HG03025 (cell line): ENCODE measurements at regions not wholly inside any gene's neighbourhood (a gene's known extent, or its start where the extent isn't known, plus 50 kb on each side); places are given as distances from the start of the nearest gene placed in this dataset.
"Not testable (repeated sequence)": the region's sequence is repeated elsewhere in the genome, so short reads cannot be mapped to it uniquely, and the experiment has no call there.

Source experiments
- ATAC-seq: cut with Tn5 transposase; IDR thresholded peaks from one replicate; pipeline ENCODE4 v1.9.1; 2021; ENCODE audit warnings: mild to moderate bottlenecking, moderate library complexity; ENCODE audit not compliant: unreplicated experiment, low FRiP score

DNA sequence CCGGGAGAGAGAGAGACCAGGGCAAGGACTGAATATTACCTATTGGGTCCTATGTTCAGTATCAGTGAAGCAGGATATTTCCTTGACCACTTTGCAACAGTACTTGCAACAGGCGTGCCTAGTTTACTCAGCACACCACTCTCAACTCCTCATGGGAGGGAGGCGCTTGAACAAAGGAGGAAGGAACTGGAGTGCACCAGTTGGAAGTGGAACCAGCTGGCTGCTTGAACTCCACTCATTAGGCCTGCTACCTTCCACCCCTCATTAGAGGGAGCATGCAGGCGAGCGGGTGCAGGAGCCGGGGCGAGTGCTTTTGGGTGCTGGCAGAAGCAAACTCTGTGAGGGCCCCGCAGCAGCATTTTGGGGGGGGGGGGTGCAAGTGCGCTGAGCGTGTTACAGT is 1369.6 kb upstream of the RAG2 start:
- no peak for ATAC-seq

DNA sequence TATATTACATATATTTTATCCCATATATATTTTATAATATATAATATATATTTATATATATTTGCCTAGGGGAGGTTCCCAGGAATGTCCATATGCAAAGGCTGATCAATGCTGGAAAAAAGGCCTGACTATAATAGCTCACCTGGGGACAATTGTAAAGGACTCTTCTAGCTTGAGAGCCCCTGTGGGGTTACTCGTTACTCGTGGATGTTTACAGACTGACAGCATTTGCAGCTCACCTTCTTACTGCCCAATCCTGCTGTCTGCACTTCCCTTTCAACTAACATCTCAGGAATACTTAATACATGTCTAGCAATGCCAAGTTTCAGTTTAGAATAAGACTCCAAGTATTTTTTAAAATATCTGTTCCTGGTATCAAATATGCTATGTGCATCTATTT is 1365.4 kb upstream of the RAG2 start:
- no peak for ATAC-seq

DNA sequence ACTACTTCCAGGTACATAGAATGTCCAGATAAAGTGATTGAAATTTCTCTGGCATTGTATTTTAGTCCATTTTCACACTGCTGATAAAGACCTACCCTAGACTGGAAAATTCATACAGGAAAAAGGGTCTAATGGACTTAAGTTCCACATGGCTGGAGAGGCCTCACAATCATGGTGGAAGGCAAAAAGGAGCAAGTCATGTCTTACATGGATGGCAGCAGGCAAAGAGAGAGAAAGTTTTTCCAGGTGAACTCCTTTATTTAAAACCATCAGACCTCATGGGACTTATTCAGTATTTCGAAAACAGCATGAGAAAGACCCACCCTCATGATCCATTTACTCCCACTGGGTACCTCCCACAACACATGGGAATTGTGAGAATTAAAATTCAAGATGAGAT is 1359.7 kb upstream of the RAG2 start:
- ATAC-seq = no peak

DNA sequence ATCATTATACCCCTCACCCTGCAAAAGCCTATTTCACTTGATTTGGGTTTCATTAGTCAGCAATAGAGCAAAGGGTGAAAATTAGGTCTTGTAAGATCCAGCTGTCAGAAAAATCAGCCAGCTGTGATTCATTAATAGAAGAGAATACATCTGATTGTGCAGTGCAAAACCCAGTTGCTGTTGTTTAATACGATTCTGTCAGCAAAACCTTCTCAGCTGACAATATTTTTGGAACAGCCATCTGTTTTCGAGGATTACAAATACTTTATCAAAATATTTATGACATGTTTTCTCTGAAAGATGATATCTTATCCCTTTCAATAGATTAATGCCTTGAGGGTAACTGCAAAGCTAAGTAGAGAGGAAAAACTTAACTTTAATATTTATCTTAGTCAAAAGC is 1354.0 kb upstream of the RAG2 start:
- ATAC-seq = no peak

DNA sequence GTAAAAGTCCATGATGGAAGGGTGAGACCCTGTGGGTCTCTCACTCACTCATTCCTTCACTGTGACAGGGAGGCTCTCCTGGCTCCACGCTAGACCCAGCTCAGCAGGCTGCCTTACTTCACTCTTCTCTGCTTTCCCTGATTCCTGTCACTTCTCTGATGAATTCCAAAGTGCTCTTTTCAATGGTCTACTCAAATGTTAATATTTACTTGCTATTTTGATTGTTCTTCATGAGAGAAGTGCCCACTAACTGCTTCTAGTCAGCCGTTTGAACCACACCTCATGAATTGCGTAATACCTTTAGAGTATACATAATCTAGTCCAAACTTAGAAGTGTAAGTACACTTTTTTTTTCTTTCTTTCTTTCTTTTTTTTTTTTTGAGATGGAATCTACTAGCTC is 1350.2 kb upstream of the RAG2 start:
- no peak for ATAC-seq

DNA sequence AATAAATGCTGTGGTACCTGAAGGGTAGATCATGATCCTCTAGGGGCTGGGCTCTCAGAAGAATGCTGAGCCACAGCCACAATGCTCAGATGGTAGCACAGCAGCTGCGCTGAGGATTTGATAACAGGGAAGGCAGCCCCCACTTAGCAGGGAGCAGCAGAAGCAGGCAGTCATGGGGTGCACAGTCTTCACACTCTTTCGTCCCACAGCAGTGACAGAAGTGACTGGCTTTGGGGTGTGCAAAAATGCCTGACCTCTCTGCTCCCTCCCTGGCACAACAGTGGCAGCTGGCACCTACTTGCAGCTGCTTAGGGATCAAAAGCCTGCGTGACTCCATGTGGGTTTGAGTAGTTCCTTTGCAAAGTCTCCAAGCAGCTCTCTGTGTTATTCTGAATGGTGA is 1349.8 kb upstream of the RAG2 start:
- no peak for ATAC-seq

DNA sequence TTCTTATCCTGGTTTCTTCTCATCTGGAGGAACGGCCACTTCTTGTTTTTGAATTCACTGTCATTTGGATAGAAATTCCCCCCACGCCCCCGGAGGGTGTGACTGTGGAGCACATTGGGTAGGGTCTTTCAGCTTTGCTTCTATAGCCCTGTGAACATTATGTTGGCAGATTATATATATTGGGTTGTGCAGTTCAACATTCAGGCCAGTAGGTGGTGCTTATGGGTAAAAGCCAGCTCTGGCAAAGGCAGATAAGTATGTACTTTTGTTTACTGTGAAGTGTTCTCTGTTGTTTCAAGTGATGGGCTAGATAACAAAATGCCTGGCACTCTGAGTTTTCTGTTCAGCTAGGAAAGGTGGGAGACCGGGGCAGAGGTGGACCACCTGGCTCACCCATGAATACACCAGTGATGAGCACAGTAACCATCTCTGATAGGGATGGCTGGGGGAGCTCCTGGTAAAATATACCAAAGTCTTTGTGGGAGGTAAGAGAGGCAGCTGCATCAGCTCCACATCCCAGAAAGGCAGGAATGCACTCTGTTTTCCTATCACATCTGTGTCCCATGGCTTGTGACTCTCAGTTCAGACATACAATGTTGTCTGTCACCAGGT is 1348.2 kb upstream of the RAG2 start:
- no peak for ATAC-seq

DNA sequence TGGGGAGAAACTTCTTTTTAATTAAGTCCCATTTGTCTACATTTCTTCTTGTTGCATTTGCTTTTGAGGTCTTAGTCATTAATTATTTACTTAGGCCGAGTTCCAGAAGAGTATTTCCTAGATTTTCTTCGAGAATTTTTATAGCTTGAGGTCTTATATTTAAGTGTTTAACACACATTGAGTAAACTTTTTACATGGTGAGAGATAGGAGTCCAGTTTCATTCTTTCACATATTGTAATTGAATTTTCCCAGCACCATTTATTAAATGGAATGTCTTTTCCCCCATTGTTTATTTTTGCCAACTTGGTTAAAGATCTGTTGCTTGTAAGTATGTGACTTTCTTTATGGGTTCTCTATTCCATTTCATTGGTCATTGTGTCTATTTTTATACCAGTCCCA is 1344.0 kb upstream of the RAG2 start:
- no peak for ATAC-seq

DNA sequence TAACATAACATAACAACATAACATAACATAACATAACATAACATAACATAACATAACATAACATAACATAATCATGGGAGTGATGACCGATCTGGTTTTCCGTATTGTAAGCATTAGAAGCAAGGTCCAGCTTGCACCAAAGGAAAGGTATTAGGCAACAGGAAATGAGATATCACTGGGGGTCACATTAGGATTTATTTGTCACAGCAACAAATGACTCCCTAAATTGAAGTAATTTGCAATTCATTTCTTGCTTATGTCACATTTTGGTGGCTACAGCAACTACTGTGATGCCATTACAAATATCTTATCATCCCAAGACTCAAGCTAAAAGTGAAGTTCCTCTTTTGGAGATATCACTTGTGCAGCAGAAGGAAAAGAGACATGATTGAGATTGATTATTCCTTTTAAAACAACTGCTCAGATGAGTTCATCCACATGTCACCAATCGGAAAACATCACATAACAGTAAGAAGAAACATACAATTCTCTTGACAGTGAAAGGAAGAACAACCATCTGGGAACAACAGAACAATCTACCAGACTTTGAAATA is 1331.1 kb upstream of the RAG2 start:
- no peak for ATAC-seq

DNA sequence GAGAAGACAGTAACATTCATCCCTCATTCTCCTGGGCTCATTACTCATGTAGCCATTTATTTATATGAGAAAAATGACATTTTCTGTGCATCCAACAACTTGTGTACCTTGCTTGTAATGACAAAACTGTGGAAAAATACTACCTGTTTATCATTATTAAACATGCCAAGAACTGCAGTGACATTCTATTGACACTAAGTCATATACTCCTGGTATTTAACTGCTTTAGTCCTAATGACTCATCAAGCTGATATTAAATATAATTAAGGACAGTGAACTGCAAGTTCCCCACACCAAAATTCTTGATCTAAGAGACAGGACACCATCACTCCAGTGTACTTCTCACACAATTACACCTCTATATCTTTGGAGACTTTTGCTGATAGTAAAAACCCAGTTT is 1328.7 kb upstream of the RAG2 start:
- no peak for ATAC-seq

DNA sequence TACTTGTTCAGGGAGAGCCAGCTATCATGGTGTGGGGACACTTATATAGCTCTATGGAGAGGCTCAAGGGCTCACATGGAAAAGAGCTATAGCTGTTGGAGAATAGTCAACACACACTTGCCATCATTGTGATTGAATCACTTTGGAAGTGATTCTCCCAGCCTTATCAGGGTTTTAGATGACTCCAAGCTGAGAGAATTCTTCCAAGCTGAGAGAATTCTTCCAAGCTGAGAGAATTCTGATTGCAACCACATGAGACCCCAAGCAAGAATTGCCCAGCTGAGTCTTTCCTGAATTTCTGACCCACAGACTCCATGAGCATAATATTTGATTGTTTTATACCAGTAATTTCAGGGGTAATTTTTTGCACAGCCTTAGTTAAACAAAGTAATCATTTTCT is 1318.3 kb upstream of the RAG2 start:
- no peak for ATAC-seq

DNA sequence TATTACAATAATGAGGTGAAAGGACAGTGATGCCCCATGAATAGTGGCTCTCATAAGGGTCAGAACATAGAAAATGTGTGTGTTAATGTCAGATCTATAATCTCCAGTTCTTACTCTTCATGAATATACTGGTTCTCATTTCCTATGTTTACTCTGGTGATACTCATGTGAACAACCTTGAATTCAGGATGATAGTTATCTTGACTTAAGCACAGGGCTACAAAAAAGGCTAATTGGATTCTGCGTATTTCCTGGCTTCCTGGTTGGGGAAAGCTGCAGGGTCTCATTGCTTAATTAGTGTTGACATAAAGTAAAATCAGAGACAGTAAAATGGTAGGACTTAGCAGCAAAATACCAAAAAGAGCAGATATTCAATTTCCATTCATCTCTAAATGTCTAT is 1316.8 kb upstream of the RAG2 start:
- ATAC-seq = no peak

DNA sequence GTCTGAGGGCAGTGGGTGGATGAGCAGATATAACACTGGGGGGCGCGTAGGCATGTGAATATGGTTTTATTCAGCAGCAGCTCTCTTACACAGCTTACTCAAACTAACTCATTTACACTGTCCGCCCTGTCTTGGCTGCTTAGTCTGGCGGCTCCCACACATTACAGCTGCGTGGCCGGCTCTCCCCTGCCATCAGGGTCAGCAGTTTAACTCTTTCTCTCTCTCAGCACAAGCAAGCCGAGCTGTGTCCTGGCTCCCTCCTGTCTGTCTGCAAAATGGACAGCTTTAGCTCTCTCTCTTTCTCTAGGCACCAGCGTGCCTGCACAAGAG is 1310.1 kb upstream of the RAG2 start:
- no peak for ATAC-seq

DNA sequence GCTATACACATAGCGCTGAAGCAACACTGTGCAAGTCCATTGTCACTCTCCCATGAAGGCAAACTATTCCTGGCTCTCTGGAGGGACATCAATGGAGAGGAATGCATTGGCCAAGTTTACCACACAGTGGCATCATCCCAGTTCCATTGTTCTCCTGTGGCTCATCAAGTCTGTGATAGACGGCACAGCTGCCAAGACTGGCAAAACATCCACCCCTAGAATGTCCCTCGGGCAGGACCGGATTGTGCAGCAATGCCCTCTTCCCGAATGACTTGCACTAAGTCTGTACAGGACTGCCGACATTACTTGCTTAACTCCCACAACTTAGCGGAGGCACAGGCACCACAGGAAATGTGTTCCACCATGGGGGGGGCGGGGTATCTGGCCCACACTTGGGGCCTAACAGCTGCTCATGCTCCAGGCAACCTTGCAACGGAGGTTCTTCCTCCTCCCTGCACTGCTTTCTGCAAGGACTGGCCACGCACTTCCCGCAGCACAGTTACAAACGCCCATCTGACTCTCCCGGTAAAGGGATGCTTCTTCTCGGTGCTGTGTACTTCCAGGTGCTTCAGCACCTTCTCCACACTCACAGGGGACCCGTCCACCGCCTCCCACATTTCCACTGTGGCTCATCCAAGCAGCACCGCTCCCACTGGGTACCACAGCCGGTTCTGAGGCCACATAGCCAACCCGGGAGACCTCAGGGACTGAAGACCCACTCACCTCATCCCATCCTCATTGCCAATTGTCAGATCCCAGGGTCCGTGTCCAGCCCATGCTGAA is 1309.6 kb upstream of the RAG2 start:
- ATAC-seq = no peak

DNA sequence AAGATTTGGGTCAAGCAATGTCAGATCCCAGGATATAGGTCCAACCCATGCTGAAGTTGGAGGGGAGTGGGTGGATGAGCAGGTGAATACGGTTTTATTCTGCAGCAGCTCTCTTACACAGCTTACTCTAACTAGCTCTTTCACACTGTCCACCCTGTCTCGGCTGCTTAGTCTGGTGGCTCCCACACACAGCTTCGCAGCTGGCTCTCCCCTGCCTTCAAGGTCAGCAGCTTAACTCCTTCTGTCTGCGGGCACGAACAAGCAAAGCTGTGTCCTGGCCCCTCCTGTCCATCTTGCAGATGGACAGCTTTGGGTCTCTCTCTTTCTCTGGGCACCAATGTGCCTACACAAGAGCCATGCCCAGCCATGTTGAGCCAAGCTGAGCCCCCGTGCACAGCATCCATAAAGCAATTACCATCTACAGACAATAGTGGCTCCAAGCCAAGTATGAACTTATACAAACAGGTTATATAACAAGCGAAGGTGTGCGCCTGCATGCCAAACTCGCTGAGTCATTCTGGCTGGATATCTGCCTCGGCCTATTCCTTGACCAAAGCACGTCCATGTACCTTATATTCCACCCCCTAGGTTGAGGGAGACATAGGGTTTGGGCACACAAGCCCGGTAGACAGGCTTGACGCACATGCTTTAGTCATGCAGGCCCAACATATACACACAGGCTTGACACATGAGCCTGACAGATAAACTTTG is 1307.8 kb upstream of the RAG2 start:
- ATAC-seq = no peak

DNA sequence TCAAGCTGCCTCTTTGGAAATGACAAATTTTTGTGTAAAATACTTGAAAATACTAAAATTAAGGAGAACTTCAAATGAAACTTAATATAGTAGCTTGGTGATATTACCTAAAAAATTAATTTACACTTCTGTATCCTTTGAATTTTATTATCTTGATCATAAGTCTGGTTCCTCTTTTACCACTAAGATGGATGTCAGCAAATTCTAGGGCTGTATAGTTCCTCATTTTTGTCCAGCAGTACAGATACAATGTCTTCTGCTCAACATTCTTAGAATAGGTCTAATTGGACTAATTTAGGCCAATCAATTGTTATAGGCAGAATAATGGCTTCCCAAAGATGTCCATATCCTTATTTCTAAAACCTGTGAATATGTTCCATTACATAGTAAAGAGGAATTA is 1298.0 kb upstream of the RAG2 start:
- no peak for ATAC-seq

DNA sequence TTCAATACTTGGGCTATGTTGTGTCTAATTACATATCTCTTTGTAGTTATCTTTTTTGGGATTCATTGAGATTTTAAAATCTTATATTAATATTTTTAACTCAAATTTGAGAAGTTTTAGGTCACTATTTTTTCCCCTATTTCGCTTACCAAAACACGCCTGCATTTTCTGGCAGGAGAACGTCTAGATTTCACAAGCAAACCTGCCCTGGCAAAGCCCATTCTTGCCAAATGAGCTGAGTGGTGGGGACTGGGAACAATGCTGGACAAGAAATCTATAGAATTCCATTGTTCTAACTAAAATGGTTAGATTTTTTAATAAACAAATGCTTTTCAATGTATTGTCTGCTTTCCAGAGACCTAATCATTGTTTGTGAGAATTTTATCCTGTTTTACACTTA is 1283.7 kb upstream of the RAG2 start:
- no peak for ATAC-seq

DNA sequence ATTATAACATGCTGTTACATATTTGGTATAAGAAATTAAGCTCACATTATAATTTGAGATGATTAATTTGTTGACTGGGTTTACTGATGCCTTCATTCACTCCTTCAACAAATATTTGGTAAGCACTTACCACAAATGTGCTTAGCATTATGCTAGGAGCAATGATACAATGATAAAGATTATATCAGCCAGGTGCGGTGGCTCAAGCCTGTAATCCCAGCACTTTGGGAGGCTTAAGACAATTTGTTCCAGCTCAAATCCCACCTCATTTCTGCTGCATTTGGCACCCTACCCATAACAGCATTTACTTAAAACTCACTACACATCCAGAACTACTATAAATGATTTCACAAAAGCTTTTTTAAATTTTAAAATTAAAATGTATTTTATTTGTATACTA is 1263.6 kb upstream of the RAG2 start:
- ATAC-seq = no peak

DNA sequence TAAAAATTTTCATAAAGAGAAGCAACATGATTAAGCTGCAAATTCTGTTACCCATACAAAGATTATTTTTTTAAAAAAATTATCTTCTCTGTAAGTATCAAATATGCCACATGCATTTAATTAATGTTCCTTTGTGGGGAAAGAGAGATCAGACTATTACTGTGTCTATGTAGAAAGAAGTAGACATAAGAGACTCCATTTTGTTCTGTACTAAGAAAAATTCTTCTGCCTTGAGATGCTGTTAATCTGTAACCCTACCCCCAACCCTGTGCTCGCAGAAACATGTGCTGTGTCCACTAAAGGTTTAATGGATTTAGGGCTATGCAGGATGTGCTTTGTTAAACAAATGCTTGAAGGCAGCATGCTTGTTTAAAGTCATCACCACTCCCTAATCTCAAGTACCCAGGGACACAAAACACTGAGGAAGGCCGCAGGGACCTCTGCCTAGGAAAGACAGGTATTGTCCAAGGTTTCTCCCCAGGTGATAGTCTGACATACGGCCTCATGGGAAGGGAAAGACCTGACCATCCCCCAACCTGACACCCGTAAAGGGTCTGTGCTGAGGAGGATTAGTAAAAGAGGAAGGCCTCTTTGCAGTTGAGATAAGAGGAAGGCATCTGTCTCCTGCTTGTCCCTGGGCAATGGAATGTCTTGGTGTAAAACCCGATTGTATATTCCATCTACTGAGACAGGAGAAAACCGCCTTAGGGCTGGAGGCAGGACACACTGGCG is 1260.9 kb upstream of the RAG2 start:
- ATAC-seq = not testable (repeated sequence)

DNA sequence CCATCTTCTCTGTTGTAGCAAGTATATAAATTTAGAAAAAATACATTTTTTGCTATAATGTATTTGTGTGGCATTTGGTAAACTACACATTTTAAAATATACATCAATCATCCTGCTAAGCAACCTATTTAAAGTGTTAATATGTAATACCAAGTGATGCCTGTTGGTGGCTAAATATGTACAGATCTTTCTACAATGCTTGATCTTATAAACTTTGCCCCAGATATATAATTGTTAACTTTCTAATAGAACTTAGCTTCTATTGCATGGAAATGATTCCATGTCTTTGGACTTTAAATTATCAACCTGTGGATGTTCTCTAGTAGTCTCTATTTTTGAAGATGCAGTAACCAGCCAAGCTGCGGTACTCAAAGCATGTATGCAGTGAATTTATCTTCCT is 1260.4 kb upstream of the RAG2 start:
- no peak for ATAC-seq

DNA sequence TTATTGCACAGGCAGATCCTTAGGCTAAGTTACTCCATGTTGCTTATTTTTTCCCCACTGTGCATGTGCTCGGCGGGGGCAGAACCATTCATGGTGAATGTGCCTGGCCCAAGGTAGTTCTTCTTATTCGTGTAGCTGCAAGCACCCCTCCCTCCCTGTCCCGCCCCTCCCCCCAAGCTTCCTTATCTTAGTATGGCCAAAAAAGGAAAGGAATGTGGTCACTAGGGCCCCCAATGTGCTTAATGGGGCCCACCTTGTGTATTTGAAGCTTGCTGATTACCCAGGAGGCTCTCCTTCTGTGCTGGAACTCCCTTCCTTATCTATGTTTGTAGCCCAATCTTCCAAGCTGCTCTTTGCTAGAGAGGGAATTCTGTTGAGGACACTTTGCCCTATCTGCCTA is 1259.7 kb upstream of the RAG2 start:
- no peak for ATAC-seq
